AG04449 (cell line): ENCODE measurements at regions not wholly inside any gene's neighbourhood (a gene's known extent, or its start where the extent isn't known, plus 50 kb on each side); places are given as distances from the start of the nearest gene placed in this dataset.

Experiments used
- CTCF ChIA-PET: fragments of 350-600 bp; formaldehyde crosslinking; extraction: SDS; loops from one replicate; lab custom pipeline; 2021; ENCODE audit warnings: antibody characterized with exemption; lab: Yijun Ruan, JAX
- POLR2A ChIA-PET: fragments of 400-600, 350-600 bp; formaldehyde crosslinking; extraction: SDS; loops from one replicate; lab custom pipeline; 2020; ENCODE audit warnings: antibody characterized with exemption, inconsistent platforms; lab: Yijun Ruan, JAX
- DNase-seq: peaks from one replicate; pipeline ENCODE4 v3.0.0-alpha.2; 2010; ENCODE audit warnings: low read depth, low spot score
- H3K4me3 ChIP-seq: 2 replicates; pipeline ENCODE4 v1.5.1; 2011; ENCODE audit warnings: low read depth, mild to moderate bottlenecking, control low read depth, low read length
- CTCF ChIP-seq: IDR thresholded peaks from one replicate; pipeline ENCODE4 v1.5.1; 2011; ENCODE audit warnings: mild to moderate bottlenecking, moderate library complexity, low read length, control low read depth, inconsistent platforms; ENCODE audit not compliant: insufficient read depth; ENCODE audit errors: missing control alignments

- no peak for DNase-seq
- H3K4me3 ChIP-seq, result no peak overlapping the region
- ChIA-PET CTCF (interaction anchor here (1.6 kb wide), 1 partner anchor 166 kb away, joined by 4 read pairs; no protein-coding TSS in a partner anchor), POLR2A (no interaction called here)
- no peak for TF ChIP-seq CTCF
These were observed 221.5 kb downstream of the TSN start for GRCh38 chr2:121976926-121977325.

- CTCF ChIA-PET, result interaction anchor here (1.6 kb wide), 1 partner anchor 166 kb away, joined by 4 read pairs; no protein-coding TSS in a partner anchor
- H3K4me3 ChIP-seq, result no peak overlapping the region
- no peak for TF ChIP-seq CTCF
- DNase-seq, result no peak
- POLR2A ChIA-PET, result no interaction called here
These were observed 221.9 kb downstream of the TSN start for GRCh38 chr2:121977326-121977725.

GRCh38 chr2:121992700-121993099 is 237.2 kb downstream of the TSN start:
- ChIA-PET CTCF (interaction anchor here (1.3 kb wide), 1 partner anchor 18 kb away, joined by 3 read pairs; no protein-coding TSS in a partner anchor), POLR2A (no interaction called here)
- H3K4me3 ChIP-seq, result no peak overlapping the region
- TF ChIP-seq CTCF, result no peak
- DNase-seq, result no peak

GRCh38 chr2:121993682-121994081 is 238.2 kb downstream of the TSN start:
- ChIA-PET CTCF (no interaction called here), POLR2A (no interaction called here)
- H3K4me3 ChIP-seq, result no peak overlapping the region
- no peak for TF ChIP-seq CTCF
- DNase-seq, result no peak

GRCh38 chr2:121994238-121995206 is 239.1 kb downstream of the TSN start:
- DNase-seq, result no peak
- no peak for TF ChIP-seq CTCF
- no peak overlapping the region for H3K4me3 ChIP-seq
- ChIA-PET POLR2A (no interaction called here), CTCF (no interaction called here)

- no peak overlapping the region for H3K4me3 ChIP-seq
- no peak for TF ChIP-seq CTCF
- DNase-seq, result no peak
- POLR2A ChIA-PET, result no interaction called here
- CTCF ChIA-PET, result no interaction called here
These were observed 243.3 kb downstream of the TSN start for GRCh38 chr2:121998751-121999150.
